OCI-LY3 (cell line): ENCODE measurements at regions not wholly inside any gene's neighbourhood (a gene's known extent, or its start where the extent isn't known, plus 50 kb on each side); places are given as distances from the start of the nearest gene placed in this dataset.

Experiments
- H2AFZ ChIP-seq: fragments of 200-600, 300-600 bp; shearing (Covaris generic); 2 replicates; pipeline ENCODE4 v1.6.0; 2014; ENCODE audit warnings: antibody characterized with exemption, low read depth, low read length
- H3K27ac ChIP-seq: fragments of 200-600, 300-600 bp; sonication (generic); 2 replicates; pipeline ENCODE4 v1.5.1; 2014; ENCODE audit warnings: mild to moderate bottlenecking, low read length, moderate library complexity, mixed read lengths
- H3K27me3 ChIP-seq: fragments of 200-600, 300-600 bp; sonication (generic); 2 replicates; pipeline ENCODE4 v1.6.1; 2014; ENCODE audit warnings: low read depth, low read length, mixed read lengths
- H3K36me3 ChIP-seq: fragments of 200-600, 300-600 bp; sonication (generic); replicated peaks from 2 replicates; pipeline ENCODE3; 2014; ENCODE audit warnings: low read depth, low read length, mixed read lengths
- H3K4me1 ChIP-seq: fragments of 300-600, 200-600 bp; sonication (generic); 2 replicates; pipeline ENCODE4 v1.6.1; 2014; ENCODE audit warnings: low read length, mixed read lengths
- H3K4me2 ChIP-seq: fragments of 200-600, 300-600 bp; sonication (generic); 2 replicates; pipeline ENCODE4 v1.6.1; 2014; ENCODE audit warnings: low read length, mixed read lengths
- H3K4me3 ChIP-seq: fragments of 300-600, 200-600 bp; sonication (generic); 2 replicates; pipeline ENCODE4 v1.5.1; 2014; ENCODE audit warnings: antibody characterized with exemption, mild to moderate bottlenecking, low read length, moderate library complexity
- H3K79me2 ChIP-seq: fragments of 300-600, 200-600 bp; shearing (Covaris generic); 2 replicates; pipeline ENCODE4 v1.6.1; 2014; ENCODE audit warnings: mild to moderate bottlenecking, low read length, mixed read lengths
- H3K9ac ChIP-seq: fragments of 300-600, 200-600 bp; shearing (Covaris generic); 2 replicates; pipeline ENCODE4 v1.6.0; 2014; ENCODE audit warnings: mild to moderate bottlenecking, low read length, moderate library complexity
- H3K9me3 ChIP-seq: fragments of 200-600, 300-600 bp; shearing (Covaris generic); 2 replicates; pipeline ENCODE4 v1.6.1; 2014; ENCODE audit warnings: low read length, mixed read lengths; ENCODE audit not compliant: insufficient read depth
- H4K20me1 ChIP-seq: fragments of 200-600, 300-600 bp; sonication (generic); 2 replicates; pipeline ENCODE4 v1.6.1; 2016; ENCODE audit warnings: low read length, mixed read lengths; ENCODE audit not compliant: insufficient read depth
- CTCF ChIP-seq: fragments of 200-600, 300-600 bp; sonication (generic); IDR thresholded peaks from 2 replicates; pipeline ENCODE4 v1.5.1; 2014; ENCODE audit warnings: antibody characterized with exemption, low read length, low read depth
- EZH2phosphoT487 ChIP-seq: fragments of 200-600 bp; shearing (Covaris generic); IDR thresholded peaks from 2 replicates; pipeline ENCODE4 v1.6.1; 2018; ENCODE audit warnings: antibody characterized with exemption, mixed run types, low read depth

GRCh38 chr18:55102501-55102900, 143.2 kb upstream of the CCDC68 start:
- peak overlapping the region; percentile 48 for H3K4me2 ChIP-seq
- TF ChIP-seq EZH2phosphoT487: no peak
- no peaks in the 10 kb centered on the region for H4K20me1 ChIP-seq
- peaks cover 7% of the 10 kb centered on the region for H3K36me3 ChIP-seq
- H3K9me3 ChIP-seq: no peaks in the 10 kb centered on the region
- H3K27ac ChIP-seq: peak overlapping the region; percentile 30; the same call in 1 of the 2 replicates
- peak overlapping the region; percentile 92; the same call in 1 of the 2 replicates for H2AFZ ChIP-seq
- peaks cover 70% of the 10 kb centered on the region for H3K4me1 ChIP-seq
- H3K9ac ChIP-seq: peak overlapping the region; percentile 21; the same call in 1 of the 2 replicates
- H3K79me2 ChIP-seq: no peaks in the 10 kb centered on the region
- H3K27me3 ChIP-seq: no peaks in the 10 kb centered on the region
- H3K4me3 ChIP-seq: no peak overlapping the region

GRCh38 chr18:55101458-55101824, 142.2 kb upstream of the CCDC68 start:
- no peaks in the 10 kb centered on the region for H3K79me2 ChIP-seq
- H2AFZ ChIP-seq: peak overlapping the region; percentile 92
- no peaks in the 10 kb centered on the region for H3K9me3 ChIP-seq
- H3K27ac ChIP-seq: peak overlapping the region; percentile 30
- H3K36me3 ChIP-seq: peaks cover 3% of the 10 kb centered on the region
- no peaks in the 10 kb centered on the region for H4K20me1 ChIP-seq
- H3K4me3 ChIP-seq: peak overlapping the region; percentile 6
- peaks cover 69% of the 10 kb centered on the region for H3K4me1 ChIP-seq
- H3K4me2 ChIP-seq: peak overlapping the region; percentile 48
- no peaks in the 10 kb centered on the region for H3K27me3 ChIP-seq
- H3K9ac ChIP-seq: peak overlapping the region; percentile 21
- no peak for TF ChIP-seq EZH2phosphoT487
- no peak for TF ChIP-seq CTCF

- Histone ChIP-seq H3K4me2 (peak overlapping the region; percentile 48), H3K36me3 (peaks cover 3% of the 10 kb centered on the region), H4K20me1 (no peaks in the 10 kb centered on the region), H3K4me1 (peaks cover 71% of the 10 kb centered on the region), H3K9me3 (no peaks in the 10 kb centered on the region), H3K27ac (peak overlapping the region; percentile 30), H3K79me2 (no peaks in the 10 kb centered on the region), H3K9ac (peak overlapping the region; percentile 21), H3K27me3 (no peaks in the 10 kb centered on the region), H3K4me3 (peak overlapping the region; percentile 6; the same call in 1 of the 2 replicates), H2AFZ (no peak overlapping the region; the same call in 1 of the 2 replicates)
- TF ChIP-seq CTCF (no peak), EZH2phosphoT487 (no peak)
Observed at GRCh38 chr18:55100817-55101457, 141.7 kb upstream of the CCDC68 start.

- H3K79me2 ChIP-seq: no peaks in the 10 kb centered on the region
- no peaks in the 10 kb centered on the region for H3K36me3 ChIP-seq
- H3K27me3 ChIP-seq: no peaks in the 10 kb centered on the region
- H3K9ac ChIP-seq: no peak overlapping the region
- H2AFZ ChIP-seq: no peak overlapping the region
- peaks cover 72% of the 10 kb centered on the region for H3K4me1 ChIP-seq
- no peak overlapping the region for H3K4me3 ChIP-seq
- no peaks in the 10 kb centered on the region for H3K9me3 ChIP-seq
- TF ChIP-seq CTCF (no peak), EZH2phosphoT487 (no peak)
- no peak overlapping the region for H3K4me2 ChIP-seq
- no peak overlapping the region for H3K27ac ChIP-seq
- H4K20me1 ChIP-seq: no peaks in the 10 kb centered on the region
Observed at GRCh38 chr18:55097456-55098170, 138.4 kb upstream of the CCDC68 start.
